Neural progenitor cell (in vitro differentiated cells): ENCODE measurements at regions not wholly inside any gene's neighbourhood (a gene's known extent, or its start where the extent isn't known, plus 50 kb on each side); places are given as distances from the start of the nearest gene placed in this dataset.

Source experiments
- CTCF ChIP-seq: fragments of 200-600 bp; sonication (generic); IDR thresholded peaks from 2 replicates; pipeline ENCODE4 v1.5.1; 2017; ENCODE audit warnings: antibody characterized with exemption, mild to moderate bottlenecking
- EZH2 ChIP-seq: fragments of 200-600 bp; sonication (generic); IDR thresholded peaks from 2 replicates; pipeline ENCODE4 v1.6.1; 2017; ENCODE audit warnings: antibody characterized with exemption, mild to moderate bottlenecking, moderate library complexity
- EZH2phosphoT487 ChIP-seq: fragments of 200-600 bp; sonication (generic); IDR thresholded peaks from 2 replicates; pipeline ENCODE4 v1.6.1; 2017; ENCODE audit warnings: antibody characterized with exemption

GRCh38 chr20:59468831-59469230 lies 135.5 kb upstream of the PHACTR3 start:
- TF ChIP-seq EZH2phosphoT487, result no peak
- TF ChIP-seq CTCF, result no peak
- TF ChIP-seq EZH2, result no peak
